T-helper 2 cell treated with Interferon-gamma antibody and Interleukin-4, amounts not matched to agents 5 μg/mL and 100 μg/mL, for 36 hours (primary cell): ENCODE measurements at regions not wholly inside any gene's neighbourhood (a gene's known extent, or its start where the extent isn't known, plus 50 kb on each side); places are given as distances from the start of the nearest gene placed in this dataset.
"Not testable (repeated sequence)": the region's sequence is repeated elsewhere in the genome, so short reads cannot be mapped to it uniquely, and the experiment has no call there.

Source experiments
- DNase-seq: peaks from one replicate; pipeline ENCODE4 v3.0.0; 2021; ENCODE audit warnings: low spot score
- H3K27ac Mint-ChIP-seq: one replicate; pipeline ENCODE4 v1.8.0; 2021; ENCODE audit warnings: mild to moderate bottlenecking, mixed read lengths
- H3K27me3 Mint-ChIP-seq: one replicate; pipeline ENCODE4 v1.8.0; 2021; ENCODE audit warnings: low read depth, mixed read lengths
- H3K36me3 Mint-ChIP-seq: one replicate; pipeline ENCODE4 v1.8.0; 2021; ENCODE audit warnings: low read depth, mixed read lengths
- H3K4me1 Mint-ChIP-seq: one replicate; pipeline ENCODE4 v1.8.0; 2021; ENCODE audit warnings: low read depth, mixed read lengths
- H3K4me3 Mint-ChIP-seq: one replicate; pipeline ENCODE4 v1.8.0; 2022; ENCODE audit warnings: mild to moderate bottlenecking, moderate library complexity, mixed read lengths
- H3K9me3 Mint-ChIP-seq: one replicate; pipeline ENCODE4 v1.8.0; 2021; ENCODE audit warnings: mixed read lengths

- DNase-seq, H3K27me3 Mint-ChIP-seq, H3K4me3 Mint-ChIP-seq, H3K4me1 Mint-ChIP-seq, H3K9me3 Mint-ChIP-seq, H3K27ac Mint-ChIP-seq, H3K36me3 Mint-ChIP-seq: not testable (repeated sequence)
Observed at GRCh38 chr12:25710938-25711605, 158.0 kb upstream of the LMNTD1 start.

- Mint-ChIP-seq H3K9me3 (peaks cover 5% of the 10 kb centered on the region), H3K36me3 (no peaks in the 10 kb centered on the region), H3K4me3 (no peak overlapping the region), H3K27ac (no peak overlapping the region), H3K27me3 (no peaks in the 10 kb centered on the region), H3K4me1 (peaks cover 3% of the 10 kb centered on the region)
- no peak for DNase-seq
Observed at GRCh38 chr12:25712169-25712568, 159.1 kb upstream of the LMNTD1 start.

- Mint-ChIP-seq H3K4me3 (no peak overlapping the region), H3K27me3 (peaks cover 3% of the 10 kb centered on the region)
Observed at GRCh38 chr12:25713264-25713663, 160.2 kb upstream of the LMNTD1 start.

DNA sequence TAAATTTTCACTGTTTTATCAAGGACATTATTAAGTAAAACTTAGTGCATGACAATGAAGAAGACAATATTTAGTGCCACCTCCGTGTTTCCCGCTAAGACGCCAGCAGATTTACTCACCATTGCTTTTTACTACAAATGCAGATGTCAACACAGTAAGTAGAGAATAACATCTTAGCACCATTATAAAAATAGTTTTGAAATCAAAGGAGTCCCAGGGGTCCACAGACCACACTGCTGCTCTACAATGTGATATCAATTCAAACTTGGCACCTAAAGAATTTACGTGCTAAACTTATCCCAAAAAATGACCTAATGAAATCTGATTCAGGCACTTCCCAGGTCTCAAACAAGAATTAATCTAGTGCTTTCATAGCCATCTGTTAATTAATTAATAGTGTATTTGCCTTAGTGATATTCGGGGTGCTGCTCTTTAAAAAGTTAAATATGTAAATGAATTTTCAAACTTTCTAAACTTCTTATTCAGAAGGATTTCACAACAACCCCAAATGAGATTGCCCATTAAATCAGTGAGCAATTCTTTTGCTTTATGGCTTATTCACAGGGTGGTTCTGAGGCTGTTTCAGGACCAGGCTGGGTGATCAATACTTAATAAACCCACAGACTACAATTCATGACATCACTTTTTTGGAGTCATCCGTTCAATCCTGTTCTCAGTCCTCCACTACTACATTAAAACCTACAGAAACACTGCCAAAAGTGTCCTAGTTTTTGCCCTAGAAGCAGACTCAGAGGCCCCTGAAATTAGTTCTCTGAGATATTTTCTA lies 161.3 kb upstream of the LMNTD1 start:
- Mint-ChIP-seq H3K4me1 (peaks cover 3% of the 10 kb centered on the region), H3K4me3 (no peak overlapping the region), H3K27ac (no peak overlapping the region), H3K36me3 (no peaks in the 10 kb centered on the region), H3K27me3 (peaks cover 3% of the 10 kb centered on the region), H3K9me3 (no peaks in the 10 kb centered on the region)
- no peak for DNase-seq

More at GRCh38 chr12:25713264-25713663, 160.2 kb upstream of the LMNTD1 start:
- DNase-seq: no peak
- Mint-ChIP-seq H3K4me1 (peaks cover 3% of the 10 kb centered on the region), H3K27ac (no peak overlapping the region), H3K9me3 (peaks cover 4% of the 10 kb centered on the region), H3K36me3 (no peaks in the 10 kb centered on the region)

- Mint-ChIP-seq H3K9me3 (no peaks in the 10 kb centered on the region), H3K4me1 (peaks cover 3% of the 10 kb centered on the region), H3K27ac (no peak overlapping the region), H3K27me3 (peaks cover 3% of the 10 kb centered on the region), H3K36me3 (no peaks in the 10 kb centered on the region), H3K4me3 (no peak overlapping the region)
- DNase-seq: no peak
Observed at GRCh38 chr12:25715102-25715501, 162.0 kb upstream of the LMNTD1 start.

- peaks cover 3% of the 10 kb centered on the region for H3K4me1 Mint-ChIP-seq
- DNase-seq: no peak
- H3K36me3 Mint-ChIP-seq: no peaks in the 10 kb centered on the region
- H3K4me3 Mint-ChIP-seq: no peak overlapping the region
- no peaks in the 10 kb centered on the region for H3K9me3 Mint-ChIP-seq
- peaks cover 5% of the 10 kb centered on the region for H3K27me3 Mint-ChIP-seq
- H3K27ac Mint-ChIP-seq: no peak overlapping the region
Observed at GRCh38 chr12:25716842-25717241, 163.8 kb upstream of the LMNTD1 start.

DNA sequence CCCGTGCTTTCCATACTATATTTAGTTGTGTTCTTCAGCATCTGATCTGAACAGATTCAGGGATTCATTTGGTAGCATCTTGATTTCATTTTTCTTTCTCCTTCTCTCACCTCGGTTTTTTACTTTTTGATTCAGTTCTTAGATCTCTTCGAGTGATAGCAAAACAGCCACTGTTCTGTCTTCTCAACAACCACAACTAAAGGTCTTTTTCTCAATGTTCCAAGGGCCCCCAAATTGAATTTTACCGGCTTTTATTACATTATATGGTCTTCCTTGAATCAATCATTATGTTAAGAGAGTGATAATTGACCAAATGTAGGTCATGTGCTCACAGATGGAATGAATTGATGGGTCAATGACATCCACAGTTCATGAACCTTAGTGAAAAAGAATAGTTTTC lies 164.5 kb upstream of the LMNTD1 start:
- Mint-ChIP-seq H3K27me3 (peaks cover 5% of the 10 kb centered on the region), H3K4me1 (no peaks in the 10 kb centered on the region), H3K9me3 (no peaks in the 10 kb centered on the region), H3K27ac (no peak overlapping the region), H3K4me3 (no peak overlapping the region), H3K36me3 (no peaks in the 10 kb centered on the region)
- no peak for DNase-seq

DNA sequence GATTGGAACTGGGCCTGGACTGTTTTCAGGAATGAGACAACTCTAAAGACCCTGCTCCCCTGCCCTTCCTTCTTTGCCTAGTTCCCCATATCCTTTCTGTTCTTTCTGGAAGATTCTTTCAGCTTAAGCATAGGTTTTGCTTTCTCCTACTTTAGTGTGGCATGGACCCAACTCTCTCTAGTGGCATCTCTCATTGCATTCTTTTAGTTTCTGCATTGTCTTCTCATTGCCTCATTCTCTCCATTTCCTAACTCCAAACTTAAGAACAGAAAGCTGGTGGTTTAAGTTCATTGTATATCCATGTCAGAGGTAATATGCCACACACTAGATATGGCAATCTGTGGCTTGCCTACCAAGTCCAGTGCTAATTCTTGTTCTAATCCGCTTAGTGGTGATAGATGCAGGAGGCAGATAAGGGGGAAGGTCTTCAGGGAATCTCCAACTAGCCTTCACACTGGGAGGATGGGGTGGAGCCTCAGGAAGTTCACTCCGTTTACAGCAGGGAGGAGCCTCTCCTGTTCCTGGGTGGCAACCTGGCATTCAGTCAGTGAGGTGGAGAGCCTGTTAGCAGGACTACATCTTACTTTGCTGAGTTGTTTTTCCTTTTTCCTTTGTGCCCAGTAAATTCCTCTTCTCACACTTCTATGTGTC lies 165.1 kb upstream of the LMNTD1 start:
- H3K27me3 Mint-ChIP-seq: peaks cover 5% of the 10 kb centered on the region

GRCh38 chr12:25719505-25719904 lies 166.4 kb upstream of the LMNTD1 start:
- no peaks in the 10 kb centered on the region for H3K36me3 Mint-ChIP-seq
- H3K4me3 Mint-ChIP-seq: no peak overlapping the region
- no peak for DNase-seq
- peaks cover 5% of the 10 kb centered on the region for H3K27me3 Mint-ChIP-seq
- no peaks in the 10 kb centered on the region for H3K9me3 Mint-ChIP-seq
- H3K4me1 Mint-ChIP-seq: no peaks in the 10 kb centered on the region
- no peak overlapping the region for H3K27ac Mint-ChIP-seq

More for the DNA sequence above, 165.1 kb upstream of the LMNTD1 start:
- H3K4me1 Mint-ChIP-seq: no peaks in the 10 kb centered on the region
- H3K4me3 Mint-ChIP-seq: no peak overlapping the region
- no peaks in the 10 kb centered on the region for H3K36me3 Mint-ChIP-seq
- H3K27ac Mint-ChIP-seq: no peak overlapping the region
- H3K9me3 Mint-ChIP-seq: no peaks in the 10 kb centered on the region
- DNase-seq: no peak

GRCh38 chr12:25723336-25723735 lies 170.3 kb upstream of the LMNTD1 start:
- DNase-seq: no peak
- no peaks in the 10 kb centered on the region for H3K9me3 Mint-ChIP-seq
- no peak overlapping the region for H3K27ac Mint-ChIP-seq
- H3K36me3 Mint-ChIP-seq: no peaks in the 10 kb centered on the region
- H3K27me3 Mint-ChIP-seq: peaks cover 2% of the 10 kb centered on the region
- H3K4me3 Mint-ChIP-seq: no peak overlapping the region
- H3K4me1 Mint-ChIP-seq: no peaks in the 10 kb centered on the region

GRCh38 chr12:25723921-25724491 lies 170.9 kb upstream of the LMNTD1 start:
- Mint-ChIP-seq H3K27me3 (peaks cover 2% of the 10 kb centered on the region), H3K4me3 (no peak overlapping the region), H3K36me3 (no peaks in the 10 kb centered on the region), H3K4me1 (no peaks in the 10 kb centered on the region), H3K9me3 (no peaks in the 10 kb centered on the region), H3K27ac (no peak overlapping the region)
- no peak for DNase-seq

- DNase-seq: no peak
- no peaks in the 10 kb centered on the region for H3K36me3 Mint-ChIP-seq
- no peaks in the 10 kb centered on the region for H3K4me1 Mint-ChIP-seq
- H3K4me3 Mint-ChIP-seq: no peak overlapping the region
- no peaks in the 10 kb centered on the region for H3K9me3 Mint-ChIP-seq
- no peak overlapping the region for H3K27ac Mint-ChIP-seq
- peaks cover 2% of the 10 kb centered on the region for H3K27me3 Mint-ChIP-seq
Observed at GRCh38 chr12:25725470-25725869, 172.4 kb upstream of the LMNTD1 start.

GRCh38 chr12:25725931-25726330 lies 172.8 kb upstream of the LMNTD1 start:
- H3K9me3 Mint-ChIP-seq: no peaks in the 10 kb centered on the region
- H3K4me1 Mint-ChIP-seq: no peaks in the 10 kb centered on the region
- H3K27ac Mint-ChIP-seq: no peak overlapping the region
- peaks cover 2% of the 10 kb centered on the region for H3K27me3 Mint-ChIP-seq
- no peak overlapping the region for H3K4me3 Mint-ChIP-seq
- DNase-seq: no peak
- H3K36me3 Mint-ChIP-seq: no peaks in the 10 kb centered on the region

DNA sequence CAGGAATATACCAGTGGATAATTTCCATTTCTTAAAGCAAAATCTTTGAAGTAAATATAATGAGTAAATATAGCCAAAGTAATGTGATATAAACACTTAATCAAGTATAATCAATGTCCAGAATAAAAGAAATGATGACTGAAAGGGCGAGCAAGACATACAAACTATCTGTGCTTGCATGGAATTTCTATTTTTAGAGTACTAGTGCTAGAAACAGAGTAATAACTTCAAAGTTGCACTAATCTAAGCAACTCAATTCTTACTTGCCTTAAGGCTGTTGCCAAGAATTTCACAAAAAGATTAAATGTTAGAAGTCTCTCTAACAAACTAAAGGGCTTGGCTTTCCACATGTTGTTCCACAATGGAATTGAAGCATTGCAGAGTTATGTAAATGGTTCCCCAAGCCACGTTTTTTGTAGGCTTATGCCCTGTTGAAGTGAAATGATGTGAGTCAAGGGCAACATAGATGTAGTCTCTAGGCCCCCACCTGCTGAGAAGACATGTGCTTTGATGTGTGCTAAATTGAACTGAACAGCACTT lies 175.0 kb upstream of the LMNTD1 start:
- Mint-ChIP-seq H3K9me3 (no peaks in the 10 kb centered on the region), H3K27me3 (peaks cover 3% of the 10 kb centered on the region), H3K36me3 (no peaks in the 10 kb centered on the region), H3K4me3 (no peak overlapping the region), H3K27ac (no peak overlapping the region), H3K4me1 (no peaks in the 10 kb centered on the region)
- DNase-seq: no peak
